ENCODE measurements at regions not wholly inside any gene's neighbourhood (a gene's known extent, or its start where the extent isn't known, plus 50 kb on each side); places are given as distances from the start of the nearest gene placed in this dataset.

GRCh38 chr4:119854364-119854763 lies 212.3 kb downstream of the MAD2L1 start:
- no peak for TF ChIP-seq POLR2A (IDR thresholded peaks at IDR 0.05)
- no peak for TF ChIP-seq CTCF (IDR thresholded peaks at IDR 0.05)

Measured in adrenal gland (tissue), 5 donors.